DMS79 (cell line): ENCODE measurements at regions not wholly inside any gene's neighbourhood (a gene's known extent, or its start where the extent isn't known, plus 50 kb on each side); places are given as distances from the start of the nearest gene placed in this dataset.
A peak's percentile ranks its signal among the peaks of the same experiment; 100 is the strongest.

ENCODE experiments used
- DNase-seq: peaks from one replicate; lab custom pipeline; 2025; lab: John Stamatoyannopoulos, UW

DNA sequence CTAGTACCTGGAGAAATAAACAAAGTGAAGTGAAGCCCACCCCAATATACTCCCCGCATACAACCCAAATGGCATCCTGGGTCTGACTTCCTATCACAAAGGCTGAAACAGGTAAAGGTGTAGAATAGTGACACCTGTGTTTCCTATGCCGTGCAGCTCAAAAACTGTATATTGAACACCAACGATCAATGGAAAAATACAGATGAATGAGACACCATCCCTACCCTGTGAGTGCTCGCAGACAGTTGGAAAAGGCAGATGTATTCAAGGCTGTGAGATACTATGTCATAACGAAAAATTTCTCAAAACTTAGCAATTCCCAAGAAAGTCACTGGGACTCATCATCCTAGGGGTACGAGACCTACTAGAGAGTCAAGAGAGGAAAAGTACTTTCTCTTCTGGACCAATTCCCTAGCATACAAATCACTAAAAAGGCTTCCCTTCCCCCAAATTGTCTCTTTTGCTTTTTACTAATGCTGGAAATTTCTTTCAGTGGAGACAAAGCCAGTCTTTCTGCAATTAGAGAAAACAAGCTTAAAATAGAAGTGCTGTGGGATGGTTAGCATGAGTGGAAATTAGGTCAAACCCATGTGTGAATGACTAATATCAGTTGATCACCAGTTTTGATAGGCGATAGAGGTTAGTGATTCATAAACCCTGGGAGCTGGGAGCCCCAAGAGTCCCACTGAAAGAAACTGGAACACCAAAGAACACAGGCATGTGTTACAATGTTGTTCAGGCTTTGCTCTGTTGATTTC lies 249.7 kb downstream of the SPTSSA start:
- no peak for DNase-seq

DNA sequence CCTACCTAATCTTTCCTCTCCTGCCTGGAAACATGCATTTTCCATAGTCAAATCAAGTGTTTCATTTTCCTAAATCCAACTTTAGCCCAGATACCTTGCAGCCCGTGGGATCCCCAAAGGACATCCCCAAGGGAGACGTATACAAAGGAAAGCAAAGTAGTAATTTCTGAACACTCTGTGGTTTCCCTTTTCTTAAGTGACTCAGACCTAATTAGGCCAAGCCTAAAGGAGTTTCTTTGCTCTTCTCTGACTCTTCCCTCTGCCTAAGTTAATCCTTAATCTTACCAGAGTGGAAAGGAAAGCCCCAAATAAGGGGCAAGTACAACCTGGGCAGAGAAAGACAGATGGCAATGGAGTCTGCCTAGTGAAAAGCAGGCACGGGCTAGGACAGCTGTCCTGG lies 250.3 kb downstream of the SPTSSA start:
- DNase-seq, result no peak

DNA sequence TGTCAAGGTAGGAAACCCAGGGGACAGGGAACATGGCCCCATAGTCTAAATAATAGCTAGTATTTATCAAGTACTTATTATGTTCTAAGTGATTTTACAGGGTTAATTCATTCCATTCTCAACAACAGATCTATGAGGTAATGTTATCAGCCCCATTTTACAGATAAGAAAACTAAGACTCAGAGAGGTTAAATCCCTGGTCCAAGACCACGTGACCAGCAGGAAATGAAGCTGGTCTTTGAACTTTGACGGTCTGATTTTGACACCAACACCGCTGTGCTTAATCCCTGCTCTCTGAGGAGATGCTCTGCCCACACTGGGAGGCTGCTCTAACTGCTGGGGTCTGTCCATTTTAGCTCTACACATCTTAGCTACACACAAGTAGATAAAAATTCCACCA lies 253.5 kb downstream of the SPTSSA start:
- DNase-seq, result no peak

DNA sequence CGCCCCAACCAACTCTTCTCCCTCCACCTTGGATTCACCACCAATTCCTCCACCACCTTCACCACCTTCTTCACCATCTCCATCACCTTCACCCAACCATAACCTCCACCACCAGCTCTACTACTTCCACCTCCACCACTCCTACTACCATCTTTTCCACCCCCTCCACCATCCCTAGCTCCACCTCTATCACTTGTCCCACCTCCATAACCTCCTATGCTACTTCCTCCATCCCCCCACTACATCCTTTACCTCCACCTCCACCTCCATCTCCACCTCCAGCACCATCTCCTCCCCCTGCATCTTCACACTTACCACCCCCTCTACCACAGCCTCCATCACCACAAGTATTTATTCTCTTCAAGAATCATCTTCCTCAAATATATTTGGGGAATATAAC lies 254.9 kb upstream of the EGLN3 start:
- DNase-seq, result no peak

DNA sequence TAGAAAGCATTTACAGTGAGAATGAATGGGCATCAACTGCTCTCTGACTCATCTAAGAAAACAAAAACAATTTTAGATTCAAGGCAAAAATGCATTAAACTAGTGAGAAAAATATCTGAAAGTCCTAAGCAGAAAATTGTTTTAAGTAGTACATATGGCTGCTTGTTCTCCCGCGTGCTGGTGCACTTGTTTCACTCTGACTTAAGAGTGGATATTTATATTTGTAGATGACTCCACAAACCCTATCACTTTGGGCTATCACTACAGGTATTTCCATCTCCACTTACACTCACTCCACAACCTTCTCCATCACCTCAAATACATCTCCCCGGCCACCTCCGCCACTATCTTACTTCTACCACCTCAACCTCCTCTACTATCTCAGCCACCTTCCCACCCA lies 253.9 kb upstream of the EGLN3 start:
- DNase-seq, result no peak

DNA sequence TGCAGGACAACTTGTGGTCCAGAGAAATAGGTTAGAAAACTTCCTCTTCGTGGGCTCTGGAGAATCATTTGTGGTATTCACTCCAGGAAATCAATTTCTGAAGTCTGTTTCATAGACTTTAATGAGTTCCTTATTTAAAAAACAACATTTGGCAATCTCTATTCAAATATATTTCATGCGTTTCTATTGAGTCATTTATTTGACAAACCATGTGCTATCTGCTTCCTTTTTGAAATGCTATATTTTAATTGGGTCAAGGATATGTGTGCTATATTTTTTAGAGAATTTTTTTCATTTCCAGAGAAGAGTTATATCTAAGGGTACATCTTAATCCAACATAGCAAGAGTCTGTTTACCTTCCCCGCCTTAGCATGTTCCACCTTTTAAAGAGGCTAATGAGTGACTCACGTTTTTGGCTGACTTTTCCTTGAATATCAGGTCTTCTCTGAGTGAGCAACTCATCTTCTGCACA lies 252.4 kb upstream of the EGLN3 start:
- no peak for DNase-seq

DNA sequence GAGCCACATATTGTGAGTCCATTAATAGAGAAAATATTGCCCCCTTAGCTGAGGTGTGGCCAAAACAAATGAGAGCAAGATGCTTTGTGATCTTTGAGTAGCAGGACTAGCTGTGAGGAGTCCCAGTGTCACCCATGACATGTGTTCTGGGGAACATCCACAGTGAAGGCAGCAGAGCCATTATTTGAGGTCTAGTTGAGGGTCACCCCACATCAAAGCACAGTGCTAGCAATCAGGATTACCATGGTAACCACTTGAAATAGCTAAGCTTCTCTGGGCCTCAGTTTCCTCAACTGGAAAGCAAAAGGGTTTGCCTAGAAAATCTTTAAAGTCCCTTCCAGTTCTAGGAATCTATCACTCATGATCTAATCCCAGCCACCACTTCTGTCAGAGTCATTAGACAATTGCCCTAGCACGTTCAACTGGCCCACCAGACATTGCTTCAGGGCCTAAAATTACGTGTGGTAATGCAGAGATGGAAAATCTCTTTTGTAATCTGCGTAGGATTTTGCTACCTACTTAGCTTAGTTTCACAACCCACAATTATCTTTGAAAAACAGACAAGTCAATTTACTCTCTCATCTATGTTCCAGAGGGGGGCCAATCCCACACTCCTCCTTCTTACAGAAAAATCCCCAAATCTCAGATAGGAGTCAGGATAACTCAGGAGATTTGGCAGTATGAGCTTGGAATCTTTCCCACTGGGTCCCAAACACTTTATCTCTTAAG lies 251.2 kb upstream of the EGLN3 start:
- no peak for DNase-seq

DNA sequence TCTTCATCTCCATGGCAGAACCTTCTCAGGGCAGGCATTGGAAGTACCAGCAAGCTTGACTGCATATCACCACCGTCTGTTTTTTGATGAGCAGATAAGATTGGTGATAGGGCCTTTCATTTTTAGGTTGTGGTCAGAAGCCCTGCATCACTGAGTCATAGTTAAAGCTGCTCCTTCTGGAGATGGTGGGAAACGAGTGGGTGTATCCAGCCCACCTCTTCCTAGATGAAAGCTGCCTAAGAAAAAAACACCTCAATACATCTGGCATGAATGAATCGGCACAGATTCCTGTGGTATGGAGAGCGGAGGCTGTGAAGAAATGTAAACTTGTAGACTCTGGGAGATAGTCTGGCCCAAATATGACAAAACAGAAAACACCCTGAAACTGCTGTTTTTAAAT lies 248.7 kb upstream of the EGLN3 start:
- DNase-seq, result no peak

DNA sequence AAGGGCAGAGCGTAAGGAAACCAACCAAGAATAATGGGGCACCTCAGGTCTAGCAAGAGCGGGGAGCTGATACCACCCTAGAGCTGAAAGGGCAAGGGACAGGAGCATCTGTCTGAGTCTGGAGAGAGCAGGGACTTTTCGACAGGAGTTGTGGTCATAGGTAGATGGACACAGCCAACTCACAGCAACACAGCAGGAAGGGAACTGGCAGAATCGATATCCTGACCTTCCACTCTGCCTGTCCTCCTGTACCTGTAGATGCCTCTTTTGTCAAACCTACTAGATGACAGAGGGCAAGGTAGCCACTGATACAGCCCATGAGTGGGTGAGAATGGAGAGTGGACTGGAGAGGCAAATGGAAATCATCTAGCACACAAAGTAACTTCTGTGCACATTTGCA lies 247.2 kb upstream of the EGLN3 start:
- DNase-seq, result no peak

DNA sequence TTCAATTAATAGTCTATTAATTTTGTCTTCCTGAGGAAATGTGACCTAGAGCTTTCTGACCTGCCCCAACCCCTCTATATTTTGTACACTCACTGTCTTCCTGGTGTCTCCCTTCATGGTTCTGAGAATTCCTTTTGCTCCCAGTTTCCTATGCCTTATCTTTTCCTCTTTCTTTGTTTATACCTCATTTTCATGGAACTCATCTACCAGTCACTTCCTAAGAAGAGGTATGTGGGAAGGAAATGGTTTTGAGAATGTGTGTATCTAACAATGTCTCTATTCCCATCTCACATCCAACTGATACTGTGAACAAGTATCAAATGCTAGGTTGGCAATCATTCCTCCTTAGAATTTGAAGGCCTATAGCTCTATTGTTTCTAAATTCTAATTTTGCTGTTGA lies 245.1 kb upstream of the EGLN3 start:
- no peak for DNase-seq

DNA sequence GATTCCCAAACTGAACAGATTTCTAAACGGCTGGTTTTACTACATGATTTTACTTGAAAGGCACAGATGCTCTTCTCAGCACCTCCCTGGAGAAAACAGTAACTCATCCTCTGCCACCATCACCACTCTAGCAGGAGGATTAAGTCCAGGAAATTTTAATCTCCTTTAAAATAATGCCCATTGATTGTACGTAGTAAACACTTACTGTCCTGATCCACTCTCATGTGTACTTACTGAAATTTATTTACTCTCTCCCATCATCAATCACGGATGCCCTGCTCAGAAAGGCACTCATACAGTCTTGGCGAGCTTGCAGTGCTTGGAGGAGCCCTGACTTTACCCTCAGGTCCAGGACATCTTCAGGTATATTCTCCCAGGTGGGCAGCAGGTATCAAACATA lies 239.8 kb upstream of the EGLN3 start:
- DNase-seq, result no peak

DNA sequence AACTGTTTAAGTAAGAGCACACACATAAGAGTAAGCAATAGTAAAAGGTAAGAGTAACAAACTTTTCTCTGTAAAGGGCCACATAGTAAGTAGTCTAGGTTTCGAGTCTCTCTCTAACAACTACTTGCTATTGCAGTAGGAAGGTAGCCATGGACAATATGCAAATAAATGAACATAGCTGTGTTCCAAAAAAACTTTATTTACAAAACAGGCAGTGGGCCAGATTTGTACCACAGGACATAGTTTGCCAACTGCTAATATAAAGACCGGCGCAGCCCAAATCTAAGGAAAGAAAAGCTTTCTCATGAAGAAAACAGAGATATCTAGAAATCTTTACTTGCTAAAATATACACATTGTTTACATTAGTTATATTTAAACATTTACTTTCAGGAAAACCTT lies 239.0 kb upstream of the EGLN3 start:
- DNase-seq, result no peak

DNA sequence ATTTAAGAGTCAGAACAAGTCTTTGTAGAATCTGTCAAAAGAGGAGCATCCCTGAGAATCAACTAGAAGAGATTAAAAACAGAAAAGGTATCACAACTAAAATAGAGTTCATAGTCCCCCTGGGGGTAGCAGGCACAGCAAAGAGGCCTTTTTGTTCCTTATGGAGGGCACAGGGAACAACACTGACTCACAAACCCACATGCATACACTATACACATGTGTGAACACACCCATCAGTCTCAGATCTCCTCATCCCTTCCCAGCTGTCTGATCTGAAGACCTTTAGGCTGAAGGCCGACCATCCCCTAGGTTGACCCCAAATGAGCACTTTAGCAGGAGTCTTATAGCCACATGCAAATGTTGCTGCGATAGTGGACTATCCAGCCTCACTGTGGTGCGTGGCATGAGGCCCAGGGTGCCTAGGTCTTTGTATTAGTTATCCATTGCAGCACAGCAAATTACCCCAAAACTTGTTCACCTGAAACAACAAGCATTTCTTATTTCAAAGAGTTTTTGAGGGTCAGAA lies 236.7 kb upstream of the EGLN3 start:
- DNase-seq, result no peak

DNA sequence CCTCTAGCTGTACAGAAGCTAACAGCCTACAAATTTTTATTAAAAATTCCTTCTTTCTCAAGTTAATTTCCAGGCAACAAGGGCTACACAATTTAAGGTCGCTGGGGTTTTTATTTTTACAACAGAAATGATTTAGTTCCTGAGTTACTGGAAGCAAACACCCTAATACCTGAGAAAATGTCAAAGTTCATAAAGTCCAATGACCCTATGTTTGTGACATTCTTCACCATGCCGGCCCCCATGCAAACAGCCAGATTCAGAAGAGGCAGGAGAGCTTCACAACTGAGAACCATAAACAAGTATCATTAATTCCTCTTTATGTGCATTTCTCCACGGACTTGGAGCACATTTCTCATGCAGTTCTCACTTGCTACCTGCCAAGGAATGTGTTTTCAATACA lies 236.2 kb upstream of the EGLN3 start:
- DNase-seq, result no peak

DNA sequence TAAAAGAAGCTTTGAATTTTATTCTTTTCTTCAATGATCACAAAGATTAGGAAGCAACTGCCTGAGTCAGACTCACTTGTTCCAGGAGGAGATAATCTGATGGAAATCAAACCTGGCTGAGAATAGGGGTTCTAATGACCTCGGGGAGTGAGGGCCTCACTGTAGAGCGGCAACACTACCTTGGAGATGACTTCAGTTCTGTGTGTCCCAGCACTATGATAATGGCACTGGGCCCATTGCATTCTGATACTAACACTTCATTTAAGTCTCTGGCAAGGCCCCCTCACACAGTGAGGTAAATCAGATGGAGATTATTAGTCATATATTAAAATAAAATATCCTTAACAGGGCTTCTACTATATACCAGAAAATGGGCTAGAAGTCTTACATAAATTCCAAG lies 233.3 kb upstream of the EGLN3 start:
- DNase-seq, result no peak

DNA sequence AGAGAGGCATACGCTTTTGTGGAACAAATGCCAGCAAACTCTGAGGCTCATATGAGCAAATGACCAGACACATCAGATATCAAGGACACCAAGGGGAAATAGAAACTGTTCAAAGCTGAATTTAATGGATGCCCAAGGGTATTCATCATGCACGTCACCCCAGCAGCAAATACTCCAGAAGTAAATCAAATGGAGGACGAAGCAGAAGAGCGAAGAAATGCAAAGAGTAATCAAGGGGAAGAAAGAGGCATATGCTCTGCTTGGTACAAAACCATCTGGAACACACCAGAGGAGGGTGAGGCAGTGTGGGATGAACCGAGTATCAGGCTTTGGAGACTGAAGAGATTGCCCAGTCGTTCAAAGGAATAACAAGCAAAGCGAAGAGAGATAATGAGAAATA lies 232.6 kb upstream of the EGLN3 start:
- no peak for DNase-seq

DNA sequence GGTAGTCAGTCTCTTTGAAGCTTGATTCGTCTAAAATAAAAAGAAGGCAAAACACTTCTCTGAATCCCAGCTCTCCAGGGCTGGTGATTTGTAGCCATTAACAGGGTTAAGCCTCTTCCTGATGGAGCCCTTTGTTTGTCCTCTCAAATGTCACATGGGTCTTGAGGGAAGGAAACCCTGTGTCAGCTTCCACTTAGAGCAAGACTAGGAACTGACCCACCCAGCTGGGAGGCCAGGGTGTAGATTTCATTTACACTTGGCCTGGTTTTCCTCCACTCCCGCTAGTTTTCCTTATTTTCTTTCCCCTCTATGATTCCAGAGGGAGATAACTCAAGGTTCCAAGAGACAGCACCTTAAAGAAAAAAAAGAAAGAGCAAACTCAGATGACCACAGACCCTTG lies 230.5 kb upstream of the EGLN3 start:
- DNase-seq, result peak; percentile 7

DNA sequence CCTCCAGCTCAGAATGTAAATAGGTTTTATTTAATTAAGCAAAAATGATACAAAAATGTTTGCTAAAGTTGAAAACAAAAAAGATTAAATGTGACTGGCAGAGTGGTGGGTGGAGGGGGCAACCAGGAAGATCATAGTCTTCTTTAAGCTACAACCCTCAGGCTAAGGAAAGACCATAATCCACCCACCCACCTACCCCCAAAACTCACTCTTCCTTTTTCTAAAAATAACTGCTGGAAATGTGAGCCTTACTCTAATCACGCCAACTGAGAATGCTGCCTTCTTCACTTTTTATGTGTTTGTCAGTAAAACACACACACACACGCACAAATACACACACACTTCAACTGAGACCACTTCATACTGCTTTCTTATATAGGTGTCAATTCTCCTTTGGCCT lies 230.0 kb upstream of the EGLN3 start:
- DNase-seq, result no peak

DNA sequence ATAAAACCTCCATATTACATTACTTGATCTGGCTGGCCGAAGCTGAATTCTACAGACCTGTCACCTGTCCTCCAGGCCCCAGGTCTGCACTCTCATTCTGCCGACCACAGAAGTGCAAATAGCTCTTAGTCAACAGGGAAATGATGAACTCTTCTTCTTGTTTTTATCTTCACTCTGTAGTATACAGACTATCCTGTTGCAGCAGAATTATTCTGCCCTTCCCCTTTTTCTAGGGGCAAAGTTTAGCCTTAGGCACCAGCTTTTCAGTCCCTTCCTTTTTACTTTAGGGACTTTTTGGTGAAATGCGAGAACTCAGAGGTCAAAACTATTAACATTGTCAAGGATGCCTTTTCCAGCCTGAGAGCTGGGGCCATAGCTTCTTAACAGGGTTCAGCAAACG lies 229.6 kb upstream of the EGLN3 start:
- DNase-seq, result peak; percentile 41

DNA sequence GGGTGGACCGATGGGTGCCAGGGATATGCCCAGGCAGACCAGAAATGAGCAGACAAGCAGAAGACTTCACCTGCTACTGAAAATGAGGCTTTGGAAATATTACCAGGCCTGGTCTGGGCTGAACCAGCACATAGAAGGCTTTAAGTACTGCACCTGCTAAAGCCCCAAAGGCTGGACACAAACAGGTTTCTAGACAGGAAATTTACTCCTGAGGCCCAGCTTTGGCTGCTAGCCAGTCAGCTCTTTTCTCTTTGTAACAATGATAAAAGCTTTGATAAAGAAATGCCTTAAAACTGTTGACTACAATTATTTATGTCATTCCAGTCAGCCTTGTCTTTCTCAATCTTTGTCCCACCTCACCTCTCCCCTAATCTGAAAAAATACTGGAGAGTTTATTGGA lies 228.9 kb upstream of the EGLN3 start:
- peak; percentile 55 for DNase-seq

DNA sequence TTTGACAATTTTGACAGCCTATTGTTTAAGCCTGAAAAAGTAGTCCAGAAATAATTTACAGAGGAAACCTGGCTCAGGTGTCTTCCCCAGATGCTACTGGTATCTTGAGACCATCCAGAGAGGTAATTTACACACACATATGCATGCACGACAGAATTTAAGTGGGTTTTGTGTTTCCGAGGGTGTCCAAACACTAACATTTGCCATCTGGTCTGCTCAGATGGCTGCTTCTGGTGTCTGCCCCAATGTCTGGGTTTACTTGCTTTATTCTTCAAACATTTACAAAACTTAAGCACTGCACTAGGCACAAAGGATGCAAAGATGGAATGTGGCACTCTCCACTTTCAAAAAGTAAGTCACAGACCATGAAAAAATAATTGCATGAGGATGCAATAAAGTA lies 226.6 kb upstream of the EGLN3 start:
- DNase-seq, result no peak

DNA sequence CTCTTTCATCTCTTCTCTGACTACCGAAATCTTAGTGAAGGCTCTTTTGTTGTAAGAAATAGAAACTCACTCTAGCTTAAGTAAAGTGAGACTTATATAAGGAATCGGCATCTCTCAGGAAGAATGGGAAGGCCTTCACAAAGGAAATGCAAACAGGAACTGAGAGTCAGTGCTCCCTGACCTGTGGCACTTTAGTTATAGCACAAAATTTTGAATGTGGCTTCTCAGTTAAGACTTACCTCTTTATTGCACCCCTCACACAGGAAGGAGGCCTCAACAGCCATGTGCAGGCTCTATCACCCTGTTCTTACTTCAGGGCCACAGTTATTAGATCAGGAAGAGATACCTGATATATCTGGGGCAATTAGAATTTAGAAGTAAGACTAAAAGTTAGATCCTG lies 224.7 kb upstream of the EGLN3 start:
- DNase-seq, result no peak

DNA sequence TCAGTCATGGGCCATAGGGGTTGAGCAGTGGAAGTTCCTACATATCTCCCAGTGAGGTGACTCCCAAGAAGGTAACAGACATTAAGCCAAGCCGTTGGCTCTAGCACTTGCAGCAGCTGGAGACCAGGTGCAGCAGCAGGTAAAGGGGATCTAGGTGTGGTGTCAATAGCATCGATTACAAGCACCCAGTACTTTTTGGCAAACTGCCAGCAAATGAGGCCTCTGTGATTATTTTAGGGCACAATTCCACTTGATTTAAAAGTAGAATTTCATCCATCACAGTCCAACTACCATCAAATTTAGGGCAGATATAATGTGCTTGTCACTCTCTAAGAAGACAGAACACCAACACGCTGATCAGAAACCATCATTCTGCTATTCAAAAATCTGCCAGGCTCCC lies 224.1 kb upstream of the EGLN3 start:
- DNase-seq, result no peak

DNA sequence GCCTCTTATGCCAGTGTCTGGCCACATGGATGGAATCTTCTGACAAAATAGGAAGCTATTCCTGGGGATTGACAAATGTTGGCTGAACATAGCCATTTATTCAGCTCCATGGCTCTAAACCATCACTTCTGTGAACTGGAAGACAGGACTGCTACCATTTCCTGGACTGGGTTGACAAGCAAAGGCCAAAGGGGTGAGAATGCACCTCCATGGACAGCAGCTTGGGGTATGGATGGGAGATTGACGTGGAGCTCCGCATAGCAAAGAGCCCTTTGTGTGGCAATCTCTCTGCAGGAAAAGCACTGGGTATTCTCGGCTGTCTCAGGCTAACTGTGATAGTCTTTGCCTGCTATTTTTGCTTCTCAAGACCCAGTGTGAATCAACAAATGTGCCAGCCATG lies 223.0 kb upstream of the EGLN3 start:
- DNase-seq, result no peak
